Fibroblast of lung (primary cell): ENCODE measurements at regions not wholly inside any gene's neighbourhood (a gene's known extent, or its start where the extent isn't known, plus 50 kb on each side); places are given as distances from the start of the nearest gene placed in this dataset.

ENCODE experiments used
- EZH2 ChIP-seq: IDR thresholded peaks from 2 replicates; pipeline ENCODE4 v1.5.1; 2012; ENCODE audit warnings: low read length, control low read depth, mild to moderate bottlenecking; ENCODE audit errors: missing control alignments
- TF ChIP-seq, protein P1 (sequence below), 2 donors: IDR thresholded peaks in 1 of 2; conservative IDR thresholded peaks in 1 of 2; 1 replicate in 1 of 2; 2 replicates in 1 of 2; pipeline ENCODE4 v1.5.1; 2011 to 2012; ENCODE audit warnings: low read length in 2 of 2, control low read depth in 1 of 2, inconsistent platforms in 1 of 2, low read depth in 1 of 2, mild to moderate bottlenecking in 1 of 2

DNA sequence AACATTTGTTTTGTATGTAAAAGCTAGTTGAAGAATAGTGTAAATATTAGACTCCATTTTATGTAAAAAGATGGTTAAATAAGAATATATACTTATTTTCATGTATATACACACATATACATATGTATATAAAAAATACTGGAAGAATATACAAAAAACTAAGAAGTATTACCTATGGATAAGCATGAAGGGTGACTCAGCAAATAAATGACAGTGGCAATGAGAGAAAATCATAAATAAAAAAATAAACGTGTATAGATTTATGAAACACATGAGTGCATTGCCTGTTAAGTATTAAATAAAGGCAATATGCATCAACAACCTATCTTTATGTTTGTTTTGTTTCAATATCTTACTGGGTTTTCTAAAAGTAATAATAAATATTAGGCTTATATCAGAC is 435.3 kb downstream of the CYLC2 start:
- no peak for TF ChIP-seq EZH2
- TF ChIP-seq, protein P1, sequence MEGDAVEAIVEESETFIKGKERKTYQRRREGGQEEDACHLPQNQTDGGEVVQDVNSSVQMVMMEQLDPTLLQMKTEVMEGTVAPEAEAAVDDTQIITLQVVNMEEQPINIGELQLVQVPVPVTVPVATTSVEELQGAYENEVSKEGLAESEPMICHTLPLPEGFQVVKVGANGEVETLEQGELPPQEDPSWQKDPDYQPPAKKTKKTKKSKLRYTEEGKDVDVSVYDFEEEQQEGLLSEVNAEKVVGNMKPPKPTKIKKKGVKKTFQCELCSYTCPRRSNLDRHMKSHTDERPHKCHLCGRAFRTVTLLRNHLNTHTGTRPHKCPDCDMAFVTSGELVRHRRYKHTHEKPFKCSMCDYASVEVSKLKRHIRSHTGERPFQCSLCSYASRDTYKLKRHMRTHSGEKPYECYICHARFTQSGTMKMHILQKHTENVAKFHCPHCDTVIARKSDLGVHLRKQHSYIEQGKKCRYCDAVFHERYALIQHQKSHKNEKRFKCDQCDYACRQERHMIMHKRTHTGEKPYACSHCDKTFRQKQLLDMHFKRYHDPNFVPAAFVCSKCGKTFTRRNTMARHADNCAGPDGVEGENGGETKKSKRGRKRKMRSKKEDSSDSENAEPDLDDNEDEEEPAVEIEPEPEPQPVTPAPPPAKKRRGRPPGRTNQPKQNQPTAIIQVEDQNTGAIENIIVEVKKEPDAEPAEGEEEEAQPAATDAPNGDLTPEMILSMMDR (conservative IDR thresholded peaks at IDR 0.05 in 1 of 2, IDR thresholded peaks at IDR 0.05 in 1 of 2; ENCODE audit: low read depth in 1 of 2, low read length in 2 of 2), result no peak
